H9 (cell line): ENCODE measurements at regions not wholly inside any gene's neighbourhood (a gene's known extent, or its start where the extent isn't known, plus 50 kb on each side); places are given as distances from the start of the nearest gene placed in this dataset.
A peak's percentile ranks its signal among the peaks of the same experiment; 100 is the strongest.

Source experiments
- DNase-seq: peaks from one replicate; pipeline ENCODE4 v3.0.0-alpha.2; 2017
- H2AFZ ChIP-seq: one replicate; pipeline ENCODE4 v1.6.1; 2013; ENCODE audit warnings: mild to moderate bottlenecking, low read length, control low read depth, moderate library complexity
- H2AK5ac ChIP-seq: 2 replicates; pipeline ENCODE4 v1.6.1; 2013; ENCODE audit warnings: low read length, control low read depth, mixed read lengths; ENCODE audit not compliant: insufficient read length
- H2BK120ac ChIP-seq: one replicate; pipeline ENCODE4 v1.6.1; 2013; ENCODE audit warnings: low read depth, mild to moderate bottlenecking, low read length, control low read depth, inconsistent platforms; ENCODE audit not compliant: poor library complexity, severe bottlenecking
- H2BK12ac ChIP-seq: 2 replicates; pipeline ENCODE4 v1.6.1; 2013; ENCODE audit warnings: low read length, control low read depth, mixed read lengths, low read depth; ENCODE audit not compliant: insufficient read length
- H2BK15ac ChIP-seq: 2 replicates; pipeline ENCODE4 v1.6.1; 2013; ENCODE audit warnings: low read depth, low read length, control low read depth
- H2BK20ac ChIP-seq: one replicate; pipeline ENCODE4 v1.6.1; 2013; ENCODE audit warnings: low read depth, mild to moderate bottlenecking, low read length, control low read depth, inconsistent platforms; ENCODE audit not compliant: poor library complexity, severe bottlenecking
- H2BK5ac ChIP-seq: 2 replicates; pipeline ENCODE4 v1.6.1; 2013; ENCODE audit warnings: low read length, control low read depth, mixed read lengths; ENCODE audit not compliant: insufficient read length
- H3K14ac ChIP-seq: 2 replicates; pipeline ENCODE4 v1.6.1; 2013; ENCODE audit warnings: low read length, control low read depth; ENCODE audit not compliant: insufficient read depth
- H3K18ac ChIP-seq: 2 replicates; pipeline ENCODE4 v1.6.1; 2013; ENCODE audit warnings: low read depth, mild to moderate bottlenecking, mixed read lengths, low read length, control low read depth; ENCODE audit not compliant: insufficient read length
- H3K23ac ChIP-seq: 2 replicates; pipeline ENCODE4 v1.6.1; 2013; ENCODE audit warnings: low read length, control low read depth, mixed read lengths, low read depth; ENCODE audit not compliant: insufficient read length
- H3K23me2 ChIP-seq: 2 replicates; pipeline ENCODE4 v1.6.1; 2013; ENCODE audit warnings: low read depth, mild to moderate bottlenecking, mixed read lengths, low read length, control low read depth; ENCODE audit not compliant: insufficient read length, poor library complexity, severe bottlenecking
- H3K27ac ChIP-seq: 2 replicates; pipeline ENCODE4 v1.5.1; 2013; ENCODE audit warnings: low read length, control low read depth, mixed read lengths, low read depth; ENCODE audit not compliant: insufficient read length
- H3K27me3 ChIP-seq: 2 replicates; pipeline ENCODE4 v1.6.1; 2013; ENCODE audit warnings: low read length, control low read depth, inconsistent platforms; ENCODE audit not compliant: insufficient read depth
- H3K4ac ChIP-seq: 2 replicates; pipeline ENCODE4 v1.6.1; 2013; ENCODE audit warnings: low read depth, mild to moderate bottlenecking, control low read depth, inconsistent platforms, low read length, moderate library complexity
- H3K4me1 ChIP-seq: 2 replicates; pipeline ENCODE4 v1.6.1; 2013; ENCODE audit warnings: low read length, control low read depth, inconsistent platforms; ENCODE audit not compliant: insufficient read depth
- H3K4me2 ChIP-seq: 2 replicates; pipeline ENCODE4 v1.6.1; 2013; ENCODE audit warnings: low read length, control low read depth, mixed read lengths; ENCODE audit not compliant: insufficient read length, insufficient read depth
- H3K56ac ChIP-seq: 2 replicates; pipeline ENCODE4 v1.6.1; 2013; ENCODE audit warnings: low read depth, mild to moderate bottlenecking, mixed read lengths, low read length, control low read depth; ENCODE audit not compliant: insufficient read length
- H3K79me1 ChIP-seq: 2 replicates; pipeline ENCODE4 v1.6.1; 2013; ENCODE audit warnings: low read depth, mild to moderate bottlenecking, moderate library complexity, low read length, control low read depth, inconsistent platforms; ENCODE audit not compliant: insufficient read depth, poor library complexity, severe bottlenecking
- H3K79me2 ChIP-seq: 2 replicates; pipeline ENCODE4 v1.6.1; 2013; ENCODE audit warnings: low read length, control low read depth, inconsistent platforms; ENCODE audit not compliant: insufficient read depth
- H3K9ac ChIP-seq: 2 replicates; pipeline ENCODE4 v1.6.1; 2013; ENCODE audit warnings: low read length, control low read depth, mixed read lengths; ENCODE audit not compliant: insufficient read length; ENCODE audit errors: extremely low read depth
- H3K9me3 ChIP-seq: one replicate; pipeline ENCODE4 v1.6.1; 2013; ENCODE audit warnings: low read depth, low read length, inconsistent platforms; ENCODE audit not compliant: control insufficient read depth
- H3T11ph ChIP-seq: one replicate; pipeline ENCODE4 v1.6.1; 2013; ENCODE audit warnings: mild to moderate bottlenecking, low read length, control low read depth, inconsistent platforms
- H4K20me1 ChIP-seq: one replicate; pipeline ENCODE4 v1.6.1; 2013; ENCODE audit not compliant: control insufficient read depth, insufficient read length, insufficient read depth
- H4K5ac ChIP-seq: 2 replicates; pipeline ENCODE4 v1.6.1; 2013; ENCODE audit warnings: low read depth, mild to moderate bottlenecking, mixed read lengths, low read length, control low read depth; ENCODE audit not compliant: insufficient read length
- H4K8ac ChIP-seq: replicated peaks from 2 replicates; pipeline ENCODE4 v1.6.1; 2013; ENCODE audit warnings: low read length, control low read depth, mixed read lengths, low read depth; ENCODE audit not compliant: insufficient read length
- H4K91ac ChIP-seq: 2 replicates; pipeline ENCODE4 v1.6.1; 2013; ENCODE audit warnings: low read depth, mild to moderate bottlenecking, moderate library complexity, mixed read lengths, low read length, control low read depth; ENCODE audit not compliant: insufficient read length
- H3K27ac Mint-ChIP-seq, 3 experiments: 2 replicates in 2 of 3; 3 replicates in 1 of 3; pipeline ENCODE4 v1.8.0; 2020 to 2021; ENCODE audit warnings: mixed read lengths in 3 of 3, mild to moderate bottlenecking in 1 of 3, moderate library complexity in 1 of 3
- H3K27me3 Mint-ChIP-seq: 2 replicates; pipeline ENCODE4 v1.8.0; 2021; ENCODE audit warnings: low read depth, mild to moderate bottlenecking, moderate library complexity, mixed read lengths
- H3K36me3 Mint-ChIP-seq, 3 experiments: 2 replicates in 2 of 3; 3 replicates in 1 of 3; pipeline ENCODE4 v1.8.0; 2020 to 2021; ENCODE audit warnings: low read depth in 3 of 3, mixed read lengths in 3 of 3; ENCODE audit not compliant: insufficient read depth in 1 of 3
- H3K4me1 Mint-ChIP-seq, 2 experiments: 2 replicates each; pipeline ENCODE4 v1.8.0; 2020; ENCODE audit warnings: mixed read lengths in 2 of 2
- H3K4me3 Mint-ChIP-seq, 2 experiments: 2 replicates in 1 of 2; 3 replicates in 1 of 2; pipeline ENCODE4 v1.8.0; 2020 to 2021; ENCODE audit warnings: mild to moderate bottlenecking in 2 of 2, mixed read lengths in 2 of 2, moderate library complexity in 1 of 2
- H3K9me3 Mint-ChIP-seq, 2 experiments: 2 replicates in 1 of 2; 3 replicates in 1 of 2; pipeline ENCODE4 v1.8.0; 2020; ENCODE audit warnings: mild to moderate bottlenecking in 2 of 2, mixed read lengths in 2 of 2, moderate library complexity in 1 of 2
- CTCF ChIP-seq: fragments of 200-600 bp; sonication (generic); conservative IDR thresholded peaks from 3 replicates; pipeline ENCODE4 v1.8.0; 2021; ENCODE audit warnings: antibody characterized with exemption, mild to moderate bottlenecking
- WGBS: extraction: QIAGEN DNeasy Blood & Tissue Kit; methylation state at CpG from one replicate; pipeline ENCODE4 v1.1.7; 2013; ENCODE audit warnings: missing lambda C conversion rate, low lambda C conversion rate, mixed read lengths; ENCODE audit not compliant: insufficient read length; ENCODE audit errors: extremely low coverage; 5-methylcytosine and 5-hydroxymethylcytosine counted together

GRCh38 chr17:68662037-68662432, 60.9 kb upstream of the FAM20A start:
- Mint-ChIP-seq H3K4me3 (no peak overlapping the region), H3K9me3 (peaks cover 0 to 7% of the 10 kb centered on the region in 2 experiments; a peak in 2 of 5 replicates), H3K4me1 (peaks cover 26 to 30% of the 10 kb centered on the region in 2 experiments), H3K36me3 (peaks cover 0 to 8% (median 0%) of the 10 kb centered on the region in 3 experiments; a peak in 2 of 7 replicates), H3K27ac (peak overlapping the region in 1 of 3 experiments; percentile 63; a peak in 2 of 7 replicates), H3K27me3 (no peaks in the 10 kb centered on the region)
- Histone ChIP-seq H2BK120ac (no peak overlapping the region), H3K79me1 (no peaks in the 10 kb centered on the region), H2BK15ac (no peak overlapping the region), H3K18ac (no peak overlapping the region), H3K56ac (no peak overlapping the region), H4K5ac (no peak overlapping the region), H3K9me3 (no peaks in the 10 kb centered on the region), H3K27me3 (no peaks in the 10 kb centered on the region), H3K9ac (no peak overlapping the region), H4K20me1 (no peaks in the 10 kb centered on the region), H3T11ph (no peak overlapping the region), H3K79me2 (no peaks in the 10 kb centered on the region), H3K4me1 (peaks cover 6% of the 10 kb centered on the region), H2BK5ac (no peak overlapping the region), H2BK12ac (no peak overlapping the region), H4K91ac (no peak overlapping the region), H4K8ac (no peak overlapping the region), H2AK5ac (no peak overlapping the region), H3K23ac (no peak overlapping the region), H3K14ac (no peak overlapping the region), H3K4ac (no peak overlapping the region), H2BK20ac (no peak overlapping the region), H3K27ac (no peak overlapping the region), H3K23me2 (no peaks in the 10 kb centered on the region), H2AFZ (no peak overlapping the region), H3K4me2 (no peak overlapping the region)
- DNase-seq = no peak
- no CpG with 5 or more reads among the region's 4 CpGs for WGBS
- no peak for TF ChIP-seq CTCF
